Natural killer cell (primary cell): ENCODE measurements at regions not wholly inside any gene's neighbourhood (a gene's known extent, or its start where the extent isn't known, plus 50 kb on each side); places are given as distances from the start of the nearest gene placed in this dataset.

Source experiments
- ATAC-seq, 3 donors: fragments of 150-1000 bp in 2 of 3; fragments of 200-7000 bp in 1 of 3; cut with Tn5 transposase; 1 replicate in 1 of 3; 2 replicates in 2 of 3; pipeline ENCODE4 v1.10.0; 2021; ENCODE audit warnings: mild to moderate bottlenecking in 2 of 3, moderate library complexity in 2 of 3
- DNase-seq, 2 donors: peaks; one replicate each; pipeline versions ENCODE4 v3.0.0 to v3.0.0-alpha.2; 2013 to 2021; ENCODE audit warnings: mixed read lengths in 1 of 2
- H3K27ac ChIP-seq: one replicate; pipeline ENCODE4 v1.5.1; 2013; ENCODE audit warnings: mild to moderate bottlenecking, low read length
- H3K27me3 ChIP-seq: one replicate; pipeline ENCODE4 v1.6.1; 2013; ENCODE audit warnings: low read length; ENCODE audit not compliant: control insufficient read depth, insufficient read depth
- H3K36me3 ChIP-seq: one replicate; pipeline ENCODE4 v1.6.1; 2013; ENCODE audit warnings: low read length; ENCODE audit not compliant: control insufficient read depth, insufficient read depth
- H3K4me1 ChIP-seq: one replicate; pipeline ENCODE4 v1.6.1; 2013; ENCODE audit warnings: low read length; ENCODE audit not compliant: control insufficient read depth, insufficient read depth
- H3K4me3 ChIP-seq: one replicate; pipeline ENCODE4 v1.5.1; 2013; ENCODE audit warnings: low read length
- H3K9me3 ChIP-seq: one replicate; pipeline ENCODE4 v1.6.1; 2013; ENCODE audit warnings: low read length; ENCODE audit not compliant: control insufficient read depth, insufficient read depth
- H3K27ac Mint-ChIP-seq, 2 donors: one replicate each; pipeline ENCODE4 v1.8.0; 2022; ENCODE audit warnings: mild to moderate bottlenecking in 2 of 2, mixed read lengths in 2 of 2, moderate library complexity in 1 of 2
- H3K27me3 Mint-ChIP-seq, 2 donors: one replicate each; pipeline ENCODE4 v1.8.0; 2022; ENCODE audit warnings: low read depth in 2 of 2, mixed read lengths in 2 of 2
- H3K36me3 Mint-ChIP-seq: one replicate; pipeline ENCODE4 v1.8.0; 2022; ENCODE audit warnings: mixed read lengths
- H3K4me1 Mint-ChIP-seq, 2 donors: one replicate each; pipeline ENCODE4 v1.8.0; 2022; ENCODE audit warnings: mixed read lengths in 2 of 2
- H3K4me3 Mint-ChIP-seq: one replicate; pipeline ENCODE4 v1.8.0; 2022; ENCODE audit warnings: mild to moderate bottlenecking, moderate library complexity, mixed read lengths
- H3K9me3 Mint-ChIP-seq, 2 donors: one replicate each; pipeline ENCODE4 v1.8.0; 2022; ENCODE audit warnings: mixed read lengths in 2 of 2
- WGBS: methylation state at CpG from one replicate; pipeline ENCODE4 v1.1.7; 2013; ENCODE audit warnings: missing lambda C conversion rate; ENCODE audit not compliant: insufficient coverage; 5-methylcytosine and 5-hydroxymethylcytosine counted together
- intact Hi-C: fragments of 100-400 bp; cut with micrococcal nuclease; formaldehyde crosslinking; loops from one replicate; pipeline ENCODE4 v1.14.2; 2022
- TF ChIP-seq, protein P1 (sequence below): fragments of 200-600 bp; IDR thresholded peaks from one replicate; pipeline ENCODE4 v1.8.0; 2022; ENCODE audit warnings: antibody characterized with exemption

DNA sequence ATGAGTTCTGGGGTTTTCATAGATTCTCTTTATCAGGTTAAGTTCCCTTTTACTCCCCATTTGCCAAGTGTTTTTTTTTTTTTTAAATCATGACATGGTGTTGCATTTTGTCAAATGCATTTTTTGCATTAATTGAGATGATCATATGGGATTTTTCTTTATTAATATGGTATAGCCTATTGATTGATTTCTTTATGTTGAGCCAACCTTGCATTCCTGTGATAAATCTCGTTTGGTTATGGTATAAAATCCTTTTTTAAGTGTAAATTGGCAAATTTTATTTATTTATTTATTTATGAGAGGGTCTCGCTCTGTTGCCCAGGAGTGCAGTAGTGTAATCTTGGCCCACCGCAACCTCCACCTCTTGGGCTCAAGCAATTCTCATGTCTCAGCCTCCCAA is 81.5 kb upstream of the ACVR1 start:
- Histone ChIP-seq H3K27ac (no peak overlapping the region), H3K27me3 (no peaks in the 10 kb centered on the region), H3K9me3 (peaks cover 7% of the 10 kb centered on the region), H3K4me3 (no peak overlapping the region), H3K36me3 (no peaks in the 10 kb centered on the region), H3K4me1 (no peaks in the 10 kb centered on the region)
- H3K36me3 Mint-ChIP-seq = no peaks in the 10 kb centered on the region
- ATAC-seq (no peak), DNase-seq (no peak)
- TF ChIP-seq, protein P1, sequence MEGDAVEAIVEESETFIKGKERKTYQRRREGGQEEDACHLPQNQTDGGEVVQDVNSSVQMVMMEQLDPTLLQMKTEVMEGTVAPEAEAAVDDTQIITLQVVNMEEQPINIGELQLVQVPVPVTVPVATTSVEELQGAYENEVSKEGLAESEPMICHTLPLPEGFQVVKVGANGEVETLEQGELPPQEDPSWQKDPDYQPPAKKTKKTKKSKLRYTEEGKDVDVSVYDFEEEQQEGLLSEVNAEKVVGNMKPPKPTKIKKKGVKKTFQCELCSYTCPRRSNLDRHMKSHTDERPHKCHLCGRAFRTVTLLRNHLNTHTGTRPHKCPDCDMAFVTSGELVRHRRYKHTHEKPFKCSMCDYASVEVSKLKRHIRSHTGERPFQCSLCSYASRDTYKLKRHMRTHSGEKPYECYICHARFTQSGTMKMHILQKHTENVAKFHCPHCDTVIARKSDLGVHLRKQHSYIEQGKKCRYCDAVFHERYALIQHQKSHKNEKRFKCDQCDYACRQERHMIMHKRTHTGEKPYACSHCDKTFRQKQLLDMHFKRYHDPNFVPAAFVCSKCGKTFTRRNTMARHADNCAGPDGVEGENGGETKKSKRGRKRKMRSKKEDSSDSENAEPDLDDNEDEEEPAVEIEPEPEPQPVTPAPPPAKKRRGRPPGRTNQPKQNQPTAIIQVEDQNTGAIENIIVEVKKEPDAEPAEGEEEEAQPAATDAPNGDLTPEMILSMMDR = no peak
- peaks cover 6 to 12% of the 10 kb centered on the region in 2 donors for H3K9me3 Mint-ChIP-seq
- intact Hi-C loops = no loop called here
- no peaks in the 10 kb centered on the region for H3K4me1 Mint-ChIP-seq
- H3K4me3 Mint-ChIP-seq = no peak overlapping the region
- 67% methylated on average over 3 of the region's 3 CpGs for WGBS
- no peak overlapping the region for H3K27ac Mint-ChIP-seq
- H3K27me3 Mint-ChIP-seq = no peaks in the 10 kb centered on the region

DNA sequence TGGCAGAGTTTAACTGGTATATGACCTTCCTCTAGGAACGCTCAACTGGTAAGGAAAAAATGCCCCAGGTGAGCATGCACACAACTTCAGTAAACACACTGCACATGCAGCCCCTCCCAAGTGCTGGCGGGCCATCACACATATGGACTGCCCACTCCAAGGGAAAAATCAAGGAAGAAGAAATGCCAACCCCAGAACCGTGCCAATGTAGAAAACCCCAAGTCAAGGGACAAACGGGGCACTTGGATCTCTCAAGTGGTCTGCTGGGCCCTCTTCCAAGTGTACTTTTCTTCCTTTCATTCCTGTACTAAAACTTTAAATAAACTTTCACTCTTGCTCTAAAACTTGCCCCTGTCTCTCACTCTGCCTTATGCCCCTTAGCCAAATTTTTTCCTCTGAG is 76.4 kb upstream of the ACVR1 start:
- Mint-ChIP-seq H3K36me3 (no peaks in the 10 kb centered on the region), H3K4me1 (no peaks in the 10 kb centered on the region), H3K27ac (no peak overlapping the region), H3K9me3 (peaks cover 2 to 4% of the 10 kb centered on the region in 2 donors), H3K4me3 (no peak overlapping the region), H3K27me3 (no peaks in the 10 kb centered on the region)
- no peaks in the 10 kb centered on the region for H3K27me3 ChIP-seq
- WGBS = 82% methylated on average over 4 of the region's 4 CpGs
- H3K4me1 ChIP-seq = no peaks in the 10 kb centered on the region
- ATAC-seq (no peak), DNase-seq (no peak)
- no peaks in the 10 kb centered on the region for H3K36me3 ChIP-seq
- H3K9me3 ChIP-seq = peaks cover 4% of the 10 kb centered on the region
- no peak overlapping the region for H3K27ac ChIP-seq
- TF ChIP-seq, protein P1 = no peak
- intact Hi-C loops = no loop called here
- H3K4me3 ChIP-seq = no peak overlapping the region

DNA sequence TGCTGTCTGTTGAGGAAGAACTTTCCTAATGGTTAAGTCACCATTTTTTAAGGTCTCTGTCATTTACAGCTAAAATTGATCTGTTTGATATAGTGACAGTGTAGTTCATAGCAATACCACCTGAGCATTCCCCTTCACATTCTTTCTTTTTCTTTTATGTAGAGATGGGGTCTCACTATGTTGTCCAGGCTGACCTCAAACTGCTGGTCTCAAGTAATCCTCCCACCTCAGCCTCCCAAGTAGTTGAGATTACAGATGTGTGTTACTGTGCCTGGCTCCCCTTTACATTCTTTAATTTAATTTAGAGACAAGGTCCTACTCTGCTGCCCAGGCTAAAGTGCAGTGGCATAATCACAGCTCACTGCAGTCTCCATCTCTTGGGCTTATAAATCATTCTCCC is 72.7 kb upstream of the ACVR1 start:
- intact Hi-C loops = no loop called here
- Histone ChIP-seq H3K9me3 (no peaks in the 10 kb centered on the region), H3K4me3 (no peak overlapping the region), H3K27ac (no peak overlapping the region), H3K36me3 (no peaks in the 10 kb centered on the region), H3K4me1 (no peaks in the 10 kb centered on the region), H3K27me3 (no peaks in the 10 kb centered on the region)
- DNase-seq (no peak), ATAC-seq (no peak)
- Mint-ChIP-seq H3K4me3 (no peak overlapping the region), H3K9me3 (no peaks in the 10 kb centered on the region), H3K27me3 (peaks cover 0 to 11% of the 10 kb centered on the region in 2 donors), H3K4me1 (no peaks in the 10 kb centered on the region), H3K36me3 (no peaks in the 10 kb centered on the region), H3K27ac (no peak overlapping the region)
- TF ChIP-seq, protein P1 = no peak

DNA sequence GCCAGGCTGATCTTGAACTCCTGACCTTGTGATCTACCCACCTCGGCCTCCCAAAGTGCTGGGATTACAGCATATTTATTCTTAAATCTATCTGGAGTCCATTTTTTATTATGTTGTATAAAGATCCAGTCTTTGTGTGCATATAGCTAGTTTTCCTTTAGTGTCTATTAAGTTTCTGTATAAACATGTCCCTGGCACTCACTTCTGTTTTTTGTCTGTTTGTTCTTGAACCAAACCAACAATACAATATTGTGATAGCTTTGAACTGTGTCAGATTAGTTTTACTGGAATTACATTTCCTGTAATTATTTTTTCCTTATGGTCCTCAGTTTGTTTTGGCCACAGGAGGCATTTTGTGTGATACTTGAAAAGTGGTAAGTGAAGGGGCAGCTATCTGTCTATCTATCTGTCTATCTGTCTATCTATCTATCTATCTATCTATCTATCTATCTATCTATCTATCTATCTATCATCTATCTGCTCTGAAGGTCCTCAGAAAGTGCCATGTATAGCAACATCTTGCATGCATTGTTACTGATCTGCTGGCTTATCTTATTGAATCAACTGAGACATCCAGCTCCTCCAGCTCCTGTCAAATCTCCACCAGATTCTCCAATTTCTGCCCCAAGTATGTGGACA is 70.9 kb upstream of the ACVR1 start:
- Histone ChIP-seq H3K9me3 (no peaks in the 10 kb centered on the region), H3K27me3 (no peaks in the 10 kb centered on the region), H3K36me3 (no peaks in the 10 kb centered on the region), H3K27ac (no peak overlapping the region), H3K4me1 (no peaks in the 10 kb centered on the region), H3K4me3 (no peak overlapping the region)
- Mint-ChIP-seq H3K9me3 (no peaks in the 10 kb centered on the region), H3K27ac (no peak overlapping the region), H3K4me3 (no peak overlapping the region), H3K4me1 (no peaks in the 10 kb centered on the region), H3K27me3 (peaks cover 0 to 11% of the 10 kb centered on the region in 2 donors), H3K36me3 (no peaks in the 10 kb centered on the region)
- intact Hi-C loops = no loop called here
- no CpG with 5 or more reads among the region's 1 CpG for WGBS
- no peak for DNase-seq
- ATAC-seq = no peak
- TF ChIP-seq, protein P1 = no peak
